GM12873 (cell line): ENCODE measurements at regions not wholly inside any gene's neighbourhood (a gene's known extent, or its start where the extent isn't known, plus 50 kb on each side); places are given as distances from the start of the nearest gene placed in this dataset.

ENCODE experiments used
- CTCF ChIP-seq: IDR thresholded peaks from 2 replicates; pipeline ENCODE4 v1.5.1; 2012; ENCODE audit warnings: low read depth, mild to moderate bottlenecking, moderate library complexity, low read length, control low read depth; ENCODE audit not compliant: insufficient read depth; ENCODE audit errors: missing control alignments

GRCh38 chr11:104572279-104572678 lies 326.0 kb downstream of the CASP12 start:
- no peak for TF ChIP-seq CTCF

- TF ChIP-seq CTCF: no peak
Observed at GRCh38 chr11:104570078-104570701, 328.1 kb downstream of the CASP12 start.

- TF ChIP-seq CTCF: no peak
Observed at GRCh38 chr11:104565583-104565961, 332.7 kb downstream of the CASP12 start.

GRCh38 chr11:104564921-104565582 lies 333.2 kb downstream of the CASP12 start:
- TF ChIP-seq CTCF: no peak

- TF ChIP-seq CTCF: no peak
Observed at GRCh38 chr11:104556606-104557301, 341.5 kb downstream of the CASP12 start.

- no peak for TF ChIP-seq CTCF
Observed at GRCh38 chr11:104549019-104549418, 349.2 kb downstream of the CASP12 start.

GRCh38 chr11:104547996-104548661 lies 350.1 kb downstream of the CASP12 start:
- peak; percentile 16 for TF ChIP-seq CTCF
